GM23338 (cell line): ENCODE measurements at regions not wholly inside any gene's neighbourhood (a gene's known extent, or its start where the extent isn't known, plus 50 kb on each side); places are given as distances from the start of the nearest gene placed in this dataset.

Source experiments
- ATAC-seq: fragments of 200-7000 bp; cut with Tn5 transposase; 3 replicates; pipeline ENCODE4 v1.9.1; 2020
- DNase-seq: peaks from one replicate; pipeline ENCODE4 v3.0.0-alpha.2; 2015; ENCODE audit warnings: low spot score
- H2AFZ ChIP-seq: fragments of 200-600 bp; sonication (generic); 2 replicates; pipeline ENCODE4 v1.8.0; 2016; ENCODE audit warnings: antibody characterized with exemption, mild to moderate bottlenecking, moderate library complexity
- H3F3A ChIP-seq: fragments of 200-600 bp; sonication (generic); replicated peaks from 2 replicates; pipeline ENCODE4 v1.8.0; 2017; ENCODE audit warnings: antibody characterized with exemption, mixed run types, low read depth
- H3K27ac ChIP-seq: fragments of 200-600 bp; sonication (generic); 2 replicates; pipeline ENCODE4 v1.6.1; 2016; ENCODE audit warnings: low read depth
- H3K27me3 ChIP-seq: fragments of 200-600 bp; sonication (generic); 2 replicates; pipeline ENCODE4 v1.8.0; 2016; ENCODE audit warnings: mild to moderate bottlenecking, mixed run types, moderate library complexity; ENCODE audit not compliant: insufficient read depth
- H3K36me3 ChIP-seq: fragments of 200-600 bp; sonication (generic); 2 replicates; pipeline ENCODE4 v1.8.0; 2016; ENCODE audit warnings: mild to moderate bottlenecking; ENCODE audit not compliant: insufficient read depth
- H3K4me1 ChIP-seq: fragments of 200-600 bp; sonication (generic); 2 replicates; pipeline ENCODE4 v1.8.0; 2016; ENCODE audit warnings: mild to moderate bottlenecking, moderate library complexity; ENCODE audit not compliant: insufficient read depth
- H3K4me2 ChIP-seq: fragments of 200-600 bp; sonication (generic); 2 replicates; pipeline ENCODE4 v1.7.1; 2017; ENCODE audit warnings: mixed run types
- H3K4me3 ChIP-seq: fragments of 200-600 bp; sonication (generic); 2 replicates; pipeline ENCODE4 v1.6.1; 2016; ENCODE audit warnings: mixed run types
- H3K79me2 ChIP-seq: fragments of 200-600 bp; sonication (generic); replicated peaks from 2 replicates; pipeline ENCODE4 v1.8.0; 2017; ENCODE audit warnings: mild to moderate bottlenecking; ENCODE audit not compliant: insufficient read depth
- H3K9me2 ChIP-seq: fragments of 200-600 bp; sonication (generic); 2 replicates; pipeline ENCODE4 v1.8.0; 2017; ENCODE audit not compliant: insufficient read depth
- H4K20me1 ChIP-seq: fragments of 200-600 bp; sonication (generic); replicated peaks from 2 replicates; pipeline ENCODE4 v1.8.0; 2017; ENCODE audit warnings: mild to moderate bottlenecking; ENCODE audit not compliant: insufficient read depth
- H3K27ac Mint-ChIP-seq: 2 replicates; pipeline ENCODE4 v1.8.0; 2020; ENCODE audit warnings: inconsistent platforms, mild to moderate bottlenecking, moderate library complexity, mixed read lengths
- H3K27me3 Mint-ChIP-seq: 3 replicates; pipeline ENCODE4 v1.8.0; 2022; ENCODE audit warnings: low read depth, mild to moderate bottlenecking, moderate library complexity, mixed read lengths, inconsistent platforms; ENCODE audit not compliant: insufficient read depth, poor library complexity
- H3K36me3 Mint-ChIP-seq: 3 replicates; pipeline ENCODE4 v1.8.0; 2021; ENCODE audit warnings: low read depth, mild to moderate bottlenecking, inconsistent platforms, moderate library complexity, mixed read lengths
- H3K4me1 Mint-ChIP-seq: 3 replicates; pipeline ENCODE4 v1.8.0; 2020; ENCODE audit warnings: mild to moderate bottlenecking, inconsistent platforms, mixed read lengths
- H3K4me3 Mint-ChIP-seq: 3 replicates; pipeline ENCODE4 v1.8.0; 2021; ENCODE audit warnings: moderate library complexity, mild to moderate bottlenecking, inconsistent platforms, mixed read lengths
- H3K9me3 Mint-ChIP-seq: 3 replicates; pipeline ENCODE4 v1.8.0; 2020; ENCODE audit warnings: moderate library complexity, mild to moderate bottlenecking, inconsistent platforms, mixed read lengths
- CREB1 ChIP-seq: fragments of 250-450 bp; sonication (Bioruptor Pico); IDR thresholded peaks from 2 replicates; pipeline ENCODE4 v1.5.0; 2020; ENCODE audit warnings: low read depth, mild to moderate bottlenecking, moderate library complexity
- EZH2 ChIP-seq: fragments of 200-600 bp; sonication (generic); IDR thresholded peaks from one replicate; pipeline ENCODE4 v1.8.0; 2017; ENCODE audit warnings: antibody characterized with exemption, mild to moderate bottlenecking, low read depth; ENCODE audit not compliant: unreplicated experiment
- EZH2phosphoT487 ChIP-seq: fragments of 200-600 bp; sonication (generic); IDR thresholded peaks from one replicate; pipeline ENCODE4 v1.8.1; 2018; ENCODE audit warnings: antibody characterized with exemption; ENCODE audit not compliant: unreplicated experiment
- JUNB ChIP-seq: IDR thresholded peaks from one replicate; pipeline ENCODE4 v1.6.1; 2016; ENCODE audit warnings: antibody characterized with exemption; ENCODE audit not compliant: unreplicated experiment
- NANOG ChIP-seq: IDR thresholded peaks from 2 replicates; pipeline ENCODE4 v1.6.1; 2016; ENCODE audit warnings: antibody characterized with exemption, borderline replicate concordance
- POLR2AphosphoS5 ChIP-seq: IDR thresholded peaks from 2 replicates; pipeline ENCODE4 v1.6.1; 2016; ENCODE audit warnings: antibody characterized with exemption, low read depth
- STAT1 ChIP-seq: IDR thresholded peaks from one replicate; pipeline ENCODE4 v1.6.1; 2016; ENCODE audit warnings: antibody characterized with exemption; ENCODE audit not compliant: unreplicated experiment
- ZNF114 ChIP-seq: fragments of 250-450 bp; sonication (Bioruptor Pico); IDR thresholded peaks from 2 replicates; pipeline ENCODE4 v1.5.0; 2020; ENCODE audit warnings: mild to moderate bottlenecking, moderate library complexity
- ZNF331 ChIP-seq: fragments of 250-450 bp; sonication (Bioruptor Pico); IDR thresholded peaks from 2 replicates; pipeline ENCODE4 v1.5.0; 2020; ENCODE audit warnings: low read depth, mild to moderate bottlenecking, moderate library complexity
- TF ChIP-seq, protein P1 (sequence below), 2 experiments: fragments of 200-600 bp in 1 of 2; sonication (generic) in 1 of 2; conservative IDR thresholded peaks; 2 replicates each; pipeline versions ENCODE4 v1.5.1 to v1.6.1; 2016 to 2017; ENCODE audit warnings: antibody characterized with exemption in 2 of 2, low read depth in 2 of 2, mild to moderate bottlenecking in 2 of 2, moderate library complexity in 1 of 2
- TF ChIP-seq, protein P2 (sequence below): IDR thresholded peaks from 2 replicates; pipeline ENCODE4 v1.6.1; 2016; ENCODE audit warnings: antibody characterized with exemption
- TF ChIP-seq, protein P3 (sequence below): fragments of 250-450 bp; sonication (Bioruptor Pico); IDR thresholded peaks from 2 replicates; pipeline ENCODE4 v1.5.0; 2020; ENCODE audit warnings: mild to moderate bottlenecking, moderate library complexity
- TF ChIP-seq, protein P4 (sequence below): IDR thresholded peaks from one replicate; pipeline ENCODE4 v1.6.1; 2018; ENCODE audit warnings: antibody characterized with exemption; ENCODE audit not compliant: unreplicated experiment

DNA sequence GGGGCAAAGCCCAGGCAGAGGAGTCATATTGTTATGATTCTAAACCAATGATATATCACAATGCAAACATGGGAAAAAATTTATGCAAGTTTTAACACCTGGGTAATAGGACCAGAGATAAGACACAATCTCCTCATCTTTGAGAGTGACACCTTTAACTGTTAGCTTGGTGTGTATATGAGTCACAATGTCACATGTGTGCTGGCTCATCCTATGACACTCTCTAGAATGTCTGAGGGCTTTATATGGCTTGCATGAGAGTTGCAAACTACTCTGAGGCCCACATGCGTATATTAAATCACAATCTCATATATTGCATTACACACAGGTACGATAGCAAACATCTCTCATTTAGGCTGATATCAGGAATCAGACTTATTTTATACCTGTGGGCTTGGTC lies 1055.4 kb upstream of the AMELY start:
- no peaks in the 10 kb centered on the region for H3K79me2 ChIP-seq
- H3K27me3 Mint-ChIP-seq = no peaks in the 10 kb centered on the region
- no peaks in the 10 kb centered on the region for H3K36me3 Mint-ChIP-seq
- no peak overlapping the region for H3K4me3 Mint-ChIP-seq
- no peaks in the 10 kb centered on the region for H3K9me2 ChIP-seq
- no peak overlapping the region for H3K4me3 ChIP-seq
- H3K36me3 ChIP-seq = no peaks in the 10 kb centered on the region
- no peaks in the 10 kb centered on the region for H3K4me1 Mint-ChIP-seq
- H3K4me2 ChIP-seq = no peak overlapping the region
- TF ChIP-seq EZH2phosphoT487 (no peak), NANOG (no peak), CREB1 (CRISPR knock-in tag) (no peak), ZNF114 (CRISPR knock-in tag) (no peak), POLR2AphosphoS5 (no peak), ZNF331 (CRISPR knock-in tag) (no peak), STAT1 (no peak), JUNB (no peak), EZH2 (no peak)
- TF ChIP-seq, protein P1, sequence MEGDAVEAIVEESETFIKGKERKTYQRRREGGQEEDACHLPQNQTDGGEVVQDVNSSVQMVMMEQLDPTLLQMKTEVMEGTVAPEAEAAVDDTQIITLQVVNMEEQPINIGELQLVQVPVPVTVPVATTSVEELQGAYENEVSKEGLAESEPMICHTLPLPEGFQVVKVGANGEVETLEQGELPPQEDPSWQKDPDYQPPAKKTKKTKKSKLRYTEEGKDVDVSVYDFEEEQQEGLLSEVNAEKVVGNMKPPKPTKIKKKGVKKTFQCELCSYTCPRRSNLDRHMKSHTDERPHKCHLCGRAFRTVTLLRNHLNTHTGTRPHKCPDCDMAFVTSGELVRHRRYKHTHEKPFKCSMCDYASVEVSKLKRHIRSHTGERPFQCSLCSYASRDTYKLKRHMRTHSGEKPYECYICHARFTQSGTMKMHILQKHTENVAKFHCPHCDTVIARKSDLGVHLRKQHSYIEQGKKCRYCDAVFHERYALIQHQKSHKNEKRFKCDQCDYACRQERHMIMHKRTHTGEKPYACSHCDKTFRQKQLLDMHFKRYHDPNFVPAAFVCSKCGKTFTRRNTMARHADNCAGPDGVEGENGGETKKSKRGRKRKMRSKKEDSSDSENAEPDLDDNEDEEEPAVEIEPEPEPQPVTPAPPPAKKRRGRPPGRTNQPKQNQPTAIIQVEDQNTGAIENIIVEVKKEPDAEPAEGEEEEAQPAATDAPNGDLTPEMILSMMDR (conservative IDR thresholded peaks at IDR 0.05; ENCODE audit: low read depth in 2 of 2) = no peak
- TF ChIP-seq, protein P2, sequence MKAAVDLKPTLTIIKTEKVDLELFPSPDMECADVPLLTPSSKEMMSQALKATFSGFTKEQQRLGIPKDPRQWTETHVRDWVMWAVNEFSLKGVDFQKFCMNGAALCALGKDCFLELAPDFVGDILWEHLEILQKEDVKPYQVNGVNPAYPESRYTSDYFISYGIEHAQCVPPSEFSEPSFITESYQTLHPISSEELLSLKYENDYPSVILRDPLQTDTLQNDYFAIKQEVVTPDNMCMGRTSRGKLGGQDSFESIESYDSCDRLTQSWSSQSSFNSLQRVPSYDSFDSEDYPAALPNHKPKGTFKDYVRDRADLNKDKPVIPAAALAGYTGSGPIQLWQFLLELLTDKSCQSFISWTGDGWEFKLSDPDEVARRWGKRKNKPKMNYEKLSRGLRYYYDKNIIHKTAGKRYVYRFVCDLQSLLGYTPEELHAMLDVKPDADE = no peak
- TF ChIP-seq, protein P3, sequence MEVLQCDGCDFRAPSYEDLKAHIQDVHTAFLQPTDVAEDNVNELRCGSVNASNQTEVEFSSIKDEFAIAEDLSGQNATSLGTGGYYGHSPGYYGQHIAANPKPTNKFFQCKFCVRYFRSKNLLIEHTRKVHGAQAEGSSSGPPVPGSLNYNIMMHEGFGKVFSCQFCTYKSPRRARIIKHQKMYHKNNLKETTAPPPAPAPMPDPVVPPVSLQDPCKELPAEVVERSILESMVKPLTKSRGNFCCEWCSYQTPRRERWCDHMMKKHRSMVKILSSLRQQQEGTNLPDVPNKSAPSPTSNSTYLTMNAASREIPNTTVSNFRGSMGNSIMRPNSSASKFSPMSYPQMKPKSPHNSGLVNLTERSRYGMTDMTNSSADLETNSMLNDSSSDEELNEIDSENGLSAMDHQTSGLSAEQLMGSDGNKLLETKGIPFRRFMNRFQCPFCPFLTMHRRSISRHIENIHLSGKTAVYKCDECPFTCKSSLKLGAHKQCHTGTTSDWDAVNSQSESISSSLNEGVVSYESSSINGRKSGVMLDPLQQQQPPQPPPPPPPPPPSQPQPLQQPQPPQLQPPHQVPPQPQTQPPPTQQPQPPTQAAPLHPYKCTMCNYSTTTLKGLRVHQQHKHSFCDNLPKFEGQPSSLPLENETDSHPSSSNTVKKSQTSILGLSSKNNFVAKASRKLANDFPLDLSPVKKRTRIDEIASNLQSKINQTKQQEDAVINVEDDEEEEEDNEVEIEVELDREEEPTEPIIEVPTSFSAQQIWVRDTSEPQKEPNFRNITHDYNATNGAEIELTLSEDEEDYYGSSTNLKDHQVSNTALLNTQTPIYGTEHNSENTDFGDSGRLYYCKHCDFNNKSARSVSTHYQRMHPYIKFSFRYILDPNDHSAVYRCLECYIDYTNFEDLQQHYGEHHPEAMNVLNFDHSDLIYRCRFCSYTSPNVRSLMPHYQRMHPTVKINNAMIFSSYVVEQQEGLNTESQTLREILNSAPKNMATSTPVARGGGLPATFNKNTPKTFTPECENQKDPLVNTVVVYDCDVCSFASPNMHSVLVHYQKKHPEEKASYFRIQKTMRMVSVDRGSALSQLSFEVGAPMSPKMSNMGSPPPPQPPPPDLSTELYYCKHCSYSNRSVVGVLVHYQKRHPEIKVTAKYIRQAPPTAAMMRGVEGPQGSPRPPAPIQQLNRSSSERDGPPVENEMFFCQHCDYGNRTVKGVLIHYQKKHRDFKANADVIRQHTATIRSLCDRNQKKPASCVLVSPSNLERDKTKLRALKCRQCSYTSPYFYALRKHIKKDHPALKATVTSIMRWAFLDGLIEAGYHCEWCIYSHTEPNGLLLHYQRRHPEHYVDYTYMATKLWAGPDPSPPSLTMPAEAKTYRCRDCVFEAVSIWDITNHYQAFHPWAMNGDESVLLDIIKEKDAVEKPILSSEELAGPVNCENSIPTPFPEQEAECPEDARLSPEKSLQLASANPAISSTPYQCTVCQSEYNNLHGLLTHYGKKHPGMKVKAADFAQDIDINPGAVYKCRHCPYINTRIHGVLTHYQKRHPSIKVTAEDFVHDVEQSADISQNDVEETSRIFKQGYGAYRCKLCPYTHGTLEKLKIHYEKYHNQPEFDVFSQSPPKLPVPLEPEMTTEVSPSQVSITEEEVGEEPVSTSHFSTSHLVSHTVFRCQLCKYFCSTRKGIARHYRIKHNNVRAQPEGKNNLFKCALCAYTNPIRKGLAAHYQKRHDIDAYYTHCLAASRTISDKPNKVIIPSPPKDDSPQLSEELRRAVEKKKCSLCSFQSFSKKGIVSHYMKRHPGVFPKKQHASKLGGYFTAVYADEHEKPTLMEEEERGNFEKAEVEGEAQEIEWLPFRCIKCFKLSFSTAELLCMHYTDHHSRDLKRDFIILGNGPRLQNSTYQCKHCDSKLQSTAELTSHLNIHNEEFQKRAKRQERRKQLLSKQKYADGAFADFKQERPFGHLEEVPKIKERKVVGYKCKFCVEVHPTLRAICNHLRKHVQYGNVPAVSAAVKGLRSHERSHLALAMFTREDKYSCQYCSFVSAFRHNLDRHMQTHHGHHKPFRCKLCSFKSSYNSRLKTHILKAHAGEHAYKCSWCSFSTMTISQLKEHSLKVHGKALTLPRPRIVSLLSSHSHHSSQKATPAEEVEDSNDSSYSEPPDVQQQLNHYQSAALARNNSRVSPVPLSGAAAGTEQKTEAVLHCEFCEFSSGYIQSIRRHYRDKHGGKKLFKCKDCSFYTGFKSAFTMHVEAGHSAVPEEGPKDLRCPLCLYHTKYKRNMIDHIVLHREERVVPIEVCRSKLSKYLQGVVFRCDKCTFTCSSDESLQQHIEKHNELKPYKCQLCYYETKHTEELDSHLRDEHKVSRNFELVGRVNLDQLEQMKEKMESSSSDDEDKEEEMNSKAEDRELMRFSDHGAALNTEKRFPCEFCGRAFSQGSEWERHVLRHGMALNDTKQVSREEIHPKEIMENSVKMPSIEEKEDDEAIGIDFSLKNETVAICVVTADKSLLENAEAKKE (CRISPR knock-in tag) = no peak
- TF ChIP-seq, protein P4, sequence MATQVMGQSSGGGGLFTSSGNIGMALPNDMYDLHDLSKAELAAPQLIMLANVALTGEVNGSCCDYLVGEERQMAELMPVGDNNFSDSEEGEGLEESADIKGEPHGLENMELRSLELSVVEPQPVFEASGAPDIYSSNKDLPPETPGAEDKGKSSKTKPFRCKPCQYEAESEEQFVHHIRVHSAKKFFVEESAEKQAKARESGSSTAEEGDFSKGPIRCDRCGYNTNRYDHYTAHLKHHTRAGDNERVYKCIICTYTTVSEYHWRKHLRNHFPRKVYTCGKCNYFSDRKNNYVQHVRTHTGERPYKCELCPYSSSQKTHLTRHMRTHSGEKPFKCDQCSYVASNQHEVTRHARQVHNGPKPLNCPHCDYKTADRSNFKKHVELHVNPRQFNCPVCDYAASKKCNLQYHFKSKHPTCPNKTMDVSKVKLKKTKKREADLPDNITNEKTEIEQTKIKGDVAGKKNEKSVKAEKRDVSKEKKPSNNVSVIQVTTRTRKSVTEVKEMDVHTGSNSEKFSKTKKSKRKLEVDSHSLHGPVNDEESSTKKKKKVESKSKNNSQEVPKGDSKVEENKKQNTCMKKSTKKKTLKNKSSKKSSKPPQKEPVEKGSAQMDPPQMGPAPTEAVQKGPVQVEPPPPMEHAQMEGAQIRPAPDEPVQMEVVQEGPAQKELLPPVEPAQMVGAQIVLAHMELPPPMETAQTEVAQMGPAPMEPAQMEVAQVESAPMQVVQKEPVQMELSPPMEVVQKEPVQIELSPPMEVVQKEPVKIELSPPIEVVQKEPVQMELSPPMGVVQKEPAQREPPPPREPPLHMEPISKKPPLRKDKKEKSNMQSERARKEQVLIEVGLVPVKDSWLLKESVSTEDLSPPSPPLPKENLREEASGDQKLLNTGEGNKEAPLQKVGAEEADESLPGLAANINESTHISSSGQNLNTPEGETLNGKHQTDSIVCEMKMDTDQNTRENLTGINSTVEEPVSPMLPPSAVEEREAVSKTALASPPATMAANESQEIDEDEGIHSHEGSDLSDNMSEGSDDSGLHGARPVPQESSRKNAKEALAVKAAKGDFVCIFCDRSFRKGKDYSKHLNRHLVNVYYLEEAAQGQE = no peak
- no peaks in the 10 kb centered on the region for H3K27me3 ChIP-seq
- ATAC-seq (no peak), DNase-seq (no peak)
- H3K27ac Mint-ChIP-seq = no peak overlapping the region
- H3F3A ChIP-seq = no peaks in the 10 kb centered on the region
- H3K27ac ChIP-seq = no peak overlapping the region
- H3K4me1 ChIP-seq = no peaks in the 10 kb centered on the region
- H4K20me1 ChIP-seq = no peaks in the 10 kb centered on the region
- H3K9me3 Mint-ChIP-seq = no peaks in the 10 kb centered on the region
- no peak overlapping the region for H2AFZ ChIP-seq
